Epidermal melanocyte (primary cell): ENCODE measurements at regions not wholly inside any gene's neighbourhood (a gene's known extent, or its start where the extent isn't known, plus 50 kb on each side); places are given as distances from the start of the nearest gene placed in this dataset.

Source experiments
- DNase-seq: peaks from one replicate; pipeline ENCODE4 v3.0.0; 2011; ENCODE audit warnings: low spot score; ENCODE audit not compliant: insufficient read length

GRCh38 chr4:107166873-107167450 is 130.8 kb upstream of the DKK2 start:
- DNase-seq: no peak

DNA sequence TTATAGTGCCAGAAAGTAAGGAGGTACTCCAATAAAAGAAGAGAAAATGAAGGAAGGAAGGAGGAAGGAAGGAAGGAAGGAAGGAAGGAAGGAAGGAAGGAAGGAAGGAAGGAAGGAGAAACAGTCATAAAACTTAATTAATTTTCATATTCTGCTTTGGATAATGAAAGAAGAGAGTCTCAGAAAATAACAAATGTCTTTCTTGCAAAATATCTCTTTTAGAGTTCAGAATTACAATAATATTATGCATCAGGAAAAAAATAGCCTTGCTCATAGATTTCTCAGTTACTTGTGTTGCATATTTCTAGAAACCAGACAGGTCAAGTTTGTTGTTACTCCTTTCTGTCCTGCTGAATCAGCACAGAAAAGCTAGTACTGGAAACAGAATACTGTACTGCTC is 130.1 kb upstream of the DKK2 start:
- no peak for DNase-seq

DNA sequence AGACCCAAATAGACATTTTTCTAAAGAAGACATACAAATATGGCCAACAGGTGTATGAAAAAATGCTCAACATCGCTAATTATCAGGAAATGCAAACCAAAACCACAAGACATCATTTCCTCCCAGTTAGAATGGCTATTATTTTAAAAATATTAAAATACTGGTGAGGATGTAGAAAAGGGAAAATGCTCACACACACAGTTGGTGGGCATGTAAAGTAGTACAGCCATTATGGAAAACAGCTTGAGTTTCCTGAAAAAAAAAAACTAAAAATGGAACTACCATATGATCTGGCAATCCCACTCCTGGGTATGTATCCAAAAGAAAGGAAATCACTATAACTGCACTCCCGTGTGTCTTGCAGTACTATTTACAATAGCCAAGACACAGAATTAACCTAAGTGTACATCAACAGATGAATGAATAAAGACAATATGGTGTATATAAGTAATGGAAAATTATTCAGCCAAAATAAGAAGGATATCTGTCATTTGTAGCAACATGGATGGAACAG is 128.9 kb upstream of the DKK2 start:
- DNase-seq: no peak

DNA sequence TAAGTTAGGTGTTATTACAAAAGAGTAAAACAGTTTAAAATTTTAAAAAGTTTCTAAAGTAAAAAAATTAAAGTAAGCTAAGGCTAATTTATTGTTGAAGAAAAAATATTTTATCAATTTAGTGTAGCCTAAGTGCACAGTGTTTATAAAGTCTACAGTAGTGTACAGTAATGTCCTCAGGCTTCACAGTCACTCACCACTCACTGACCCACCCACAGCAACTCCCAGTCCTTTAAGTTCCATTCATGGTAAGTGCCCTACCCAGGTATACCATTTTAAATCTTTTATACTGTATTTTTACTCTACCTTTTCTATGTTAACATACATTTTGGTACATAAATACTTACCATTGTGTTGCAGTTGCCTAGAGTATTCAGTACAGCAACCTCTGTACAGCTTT is 120.3 kb upstream of the DKK2 start:
- DNase-seq: no peak

GRCh38 chr4:107155366-107155765 is 119.3 kb upstream of the DKK2 start:
- DNase-seq: no peak

- DNase-seq: no peak
These were observed 117.8 kb upstream of the DKK2 start for GRCh38 chr4:107153956-107154355.

DNA sequence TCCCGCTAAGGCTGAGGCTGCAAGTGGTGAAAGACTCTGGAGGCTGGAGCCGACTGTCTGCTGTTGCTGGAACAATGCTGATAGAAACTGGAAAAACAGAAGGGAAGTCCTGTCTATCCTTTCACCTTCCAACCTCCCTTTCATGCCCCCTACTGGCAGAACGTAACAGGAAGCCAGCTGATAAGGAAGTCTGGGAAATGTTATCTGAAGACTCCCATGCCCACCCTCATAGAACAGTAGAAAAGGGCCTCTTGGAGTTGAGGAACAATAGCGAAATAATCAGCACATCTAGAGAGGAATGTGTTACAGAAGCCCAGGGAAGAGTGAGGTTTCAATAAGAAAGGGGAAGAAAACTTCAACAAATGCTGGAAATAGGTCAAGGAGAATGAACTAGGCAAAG is 117.1 kb upstream of the DKK2 start:
- DNase-seq: no peak

DNA sequence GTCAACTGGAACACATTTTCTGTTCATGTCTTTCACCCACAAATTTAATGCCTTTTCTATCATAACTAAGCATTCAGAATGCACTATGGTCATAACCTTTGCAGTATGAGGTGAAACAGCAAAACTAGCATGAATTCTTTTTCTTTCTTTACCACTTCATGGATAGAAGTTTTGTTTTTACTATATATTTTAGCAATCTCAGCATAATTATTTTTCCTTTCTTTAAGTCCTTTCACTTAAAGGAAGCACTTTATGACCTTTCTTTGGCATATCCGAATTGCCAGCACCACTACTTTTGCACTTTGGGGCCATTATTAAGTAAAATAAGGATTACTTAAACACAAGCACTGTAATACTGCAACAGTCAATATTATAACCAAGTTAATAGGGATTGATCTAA is 115.1 kb upstream of the DKK2 start:
- no peak for DNase-seq

DNA sequence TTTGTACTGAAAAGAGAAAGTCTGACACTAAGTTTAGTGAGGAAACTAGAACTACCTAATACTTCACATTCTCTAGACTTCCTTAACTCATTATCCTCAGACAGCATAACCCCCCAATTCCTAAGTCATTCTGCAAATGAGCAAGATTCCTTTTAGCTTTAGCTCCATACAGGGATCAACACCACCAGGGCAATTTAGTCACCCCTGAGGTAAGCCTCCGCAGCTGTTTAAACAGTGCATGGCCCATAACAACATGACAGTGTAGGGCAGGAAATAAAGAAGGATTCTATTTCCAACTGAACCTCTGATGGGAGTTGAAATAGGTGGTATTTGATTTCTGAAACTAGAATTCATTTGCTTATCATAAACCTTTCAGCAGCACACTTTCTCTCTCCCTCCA is 112.8 kb upstream of the DKK2 start:
- DNase-seq: no peak

DNA sequence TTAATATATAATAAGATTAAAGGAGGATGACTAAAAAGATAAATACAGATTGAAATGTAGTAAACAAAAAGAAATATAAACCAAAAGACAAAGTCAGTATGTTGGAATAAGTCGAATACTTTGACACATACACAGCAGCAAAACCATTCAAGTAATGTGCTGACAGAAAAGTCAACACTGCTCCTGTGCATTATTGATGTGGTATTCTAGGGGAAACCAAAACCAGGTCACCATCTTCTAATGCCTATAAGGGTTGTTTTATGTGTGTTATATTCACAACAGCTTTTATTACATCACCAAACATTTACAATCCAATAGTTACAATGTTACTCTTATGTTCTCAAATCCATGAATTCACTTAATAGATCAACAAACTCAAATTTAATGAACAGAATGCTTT is 111.8 kb upstream of the DKK2 start:
- DNase-seq: no peak

DNA sequence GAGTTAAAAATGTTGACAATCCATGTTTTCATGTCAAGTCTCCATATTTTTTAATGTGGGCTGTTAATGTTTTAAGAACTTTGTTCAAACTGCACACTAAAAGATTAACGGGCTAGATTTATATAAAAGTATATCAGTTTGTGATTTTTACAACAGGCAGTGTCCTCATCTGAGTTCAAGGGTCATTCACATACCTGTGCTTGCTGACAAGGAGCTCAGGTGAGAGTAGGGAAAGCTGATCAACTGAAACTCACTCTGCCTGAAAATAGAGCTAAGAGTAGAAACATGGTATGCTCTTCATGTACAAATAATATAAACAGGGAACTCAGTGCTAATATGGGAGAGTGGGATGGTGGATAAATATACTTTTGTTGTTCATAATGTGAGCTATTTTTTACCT is 102.3 kb upstream of the DKK2 start:
- no peak for DNase-seq

GRCh38 chr4:107133965-107134653 is 98.0 kb upstream of the DKK2 start:
- DNase-seq: no peak

DNA sequence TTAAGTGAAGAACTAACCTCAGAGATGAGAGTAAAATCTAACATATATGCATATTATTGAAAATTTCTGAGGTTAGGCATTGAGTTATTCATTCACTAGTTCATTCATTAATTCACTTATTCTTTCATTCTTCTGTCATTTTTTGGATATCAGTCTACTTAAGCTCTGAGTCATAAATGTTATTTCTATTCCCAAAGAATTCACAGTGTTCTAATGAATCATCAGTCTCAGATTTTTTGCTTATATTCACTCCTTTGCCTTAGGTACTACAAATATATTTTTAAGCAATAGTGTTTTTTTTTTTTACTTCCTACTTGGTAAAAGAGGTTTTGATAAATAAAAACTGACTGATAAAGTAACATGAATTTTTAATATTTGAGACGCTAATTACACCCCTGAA is 95.2 kb upstream of the DKK2 start:
- no peak for DNase-seq

- DNase-seq: no peak
These were observed 94.0 kb upstream of the DKK2 start for GRCh38 chr4:107130157-107130556.

GRCh38 chr4:107129611-107130010 is 93.5 kb upstream of the DKK2 start:
- no peak for DNase-seq

DNA sequence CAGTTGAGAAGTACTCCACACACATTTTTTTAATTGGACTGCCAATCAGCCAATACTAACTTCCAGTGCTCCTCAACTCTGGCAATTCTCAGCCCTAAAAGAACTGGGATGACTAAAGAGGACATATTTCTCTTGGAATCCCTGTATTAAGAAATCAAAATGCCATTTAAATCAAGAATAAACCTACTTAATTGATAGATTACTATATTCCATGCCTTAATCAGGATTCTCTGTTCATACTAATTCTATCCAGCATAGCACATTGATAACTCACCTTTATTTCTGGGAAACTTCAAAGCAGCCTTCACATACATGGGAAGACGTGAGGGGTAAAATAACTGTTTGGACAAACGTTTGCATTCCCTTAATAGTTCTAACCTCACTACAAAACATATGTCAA is 93.0 kb upstream of the DKK2 start:
- DNase-seq: no peak

DNA sequence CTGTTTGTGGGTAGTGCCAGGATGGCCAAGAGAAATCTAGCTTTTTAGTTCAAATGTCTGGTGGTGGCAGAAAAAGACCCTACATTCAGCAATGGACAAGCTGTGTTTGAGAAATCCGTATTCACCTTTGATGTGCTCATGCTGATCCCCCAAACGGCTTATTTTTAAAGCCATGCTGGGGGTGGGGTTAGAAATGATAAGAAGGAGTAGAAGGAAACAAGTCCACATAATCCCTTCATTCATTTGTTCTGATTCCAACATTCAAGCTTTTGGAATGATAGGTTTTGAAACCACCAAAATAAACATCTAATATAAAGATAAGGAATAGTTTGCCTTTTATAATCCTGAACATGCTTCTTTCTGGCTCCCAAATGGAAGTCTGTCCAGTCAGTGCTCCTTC is 92.0 kb upstream of the DKK2 start:
- no peak for DNase-seq

DNA sequence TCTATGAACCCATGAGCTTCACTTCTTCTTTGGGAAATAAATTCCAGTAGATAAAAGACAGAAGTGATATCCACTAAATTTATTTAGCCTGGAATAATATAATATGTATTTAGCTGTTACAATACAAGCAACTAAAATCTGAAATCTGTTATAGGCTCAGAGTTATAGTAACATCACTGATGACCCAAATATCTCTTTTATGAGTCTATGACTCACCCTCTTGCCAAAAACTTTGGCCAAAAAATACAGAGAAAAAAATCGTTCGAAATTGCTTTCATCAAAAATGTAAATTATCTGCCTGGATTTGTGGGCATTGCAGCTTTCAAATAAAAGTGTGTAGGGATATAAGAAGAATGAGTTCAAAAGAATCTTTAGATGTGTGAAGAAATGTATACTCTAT is 89.4 kb upstream of the DKK2 start:
- DNase-seq: no peak

DNA sequence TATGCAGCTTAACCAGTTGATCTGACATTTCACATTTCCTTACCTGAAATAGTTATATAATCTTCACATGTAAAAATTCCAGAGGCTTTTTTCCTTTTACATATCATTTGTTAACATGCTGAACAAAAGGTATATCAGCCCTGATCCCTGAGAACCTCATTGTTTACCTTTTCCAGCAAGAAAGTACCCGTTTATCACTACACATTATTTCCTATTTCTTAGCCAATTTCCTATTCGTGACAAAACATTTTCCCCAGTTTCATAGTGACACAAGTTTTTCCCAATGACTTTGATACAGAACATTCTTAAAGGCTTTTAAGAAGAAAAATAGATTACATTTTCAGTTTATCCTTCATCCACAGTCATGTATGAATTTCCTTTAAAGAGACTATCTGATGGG is 86.6 kb upstream of the DKK2 start:
- DNase-seq: no peak

DNA sequence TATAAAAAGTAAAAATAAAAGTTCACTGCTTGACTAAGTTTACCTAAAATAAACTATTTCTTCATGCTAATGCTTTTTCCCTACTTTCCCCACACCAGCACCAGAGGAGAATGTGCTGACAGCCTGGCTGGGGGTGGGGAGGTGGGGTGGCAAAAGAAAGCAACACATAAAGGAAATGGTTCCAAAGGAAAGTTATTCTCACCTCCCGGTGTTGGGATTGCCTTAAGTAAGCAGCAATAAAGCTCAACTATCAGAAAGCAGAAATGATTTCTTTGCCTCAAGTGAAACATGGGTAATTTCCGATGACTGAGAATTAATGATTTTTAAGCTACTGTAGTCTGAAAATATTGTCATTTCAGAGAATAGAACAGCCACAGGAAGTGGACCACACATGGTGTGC is 84.5 kb upstream of the DKK2 start:
- no peak for DNase-seq

- no peak for DNase-seq
These were observed 81.6 kb upstream of the DKK2 start for GRCh38 chr4:107117726-107118125.

DNA sequence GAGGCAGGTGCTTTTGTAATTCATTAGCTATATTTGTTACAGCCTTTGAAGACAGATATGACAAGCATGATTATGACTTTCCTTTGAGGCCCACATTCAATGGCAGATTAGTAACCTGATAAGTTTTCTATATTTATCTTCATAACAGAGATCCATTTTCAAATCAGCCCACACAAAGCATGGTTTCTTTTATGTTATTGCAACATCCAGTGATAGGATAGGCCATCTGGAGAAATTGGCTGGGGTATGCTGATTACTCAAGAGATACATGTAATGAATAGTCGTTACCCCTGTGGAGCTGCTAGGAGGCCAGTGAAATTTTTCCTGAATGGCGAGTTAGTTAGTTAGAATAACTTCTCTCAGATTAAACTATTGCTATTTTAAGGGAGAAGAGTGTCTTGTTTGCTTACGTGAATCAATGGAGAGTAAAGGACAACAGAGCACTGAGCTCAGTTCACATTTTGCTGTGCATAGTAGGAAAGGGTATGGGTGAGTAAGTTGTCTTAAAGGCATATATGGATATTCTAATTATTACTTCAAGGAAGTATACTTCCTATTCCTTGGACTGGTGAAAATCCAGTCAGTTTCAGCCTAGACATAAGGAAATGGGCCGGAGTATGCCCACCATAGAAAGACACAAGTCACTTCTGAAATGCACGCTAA is 79.2 kb upstream of the DKK2 start:
- DNase-seq: no peak

DNA sequence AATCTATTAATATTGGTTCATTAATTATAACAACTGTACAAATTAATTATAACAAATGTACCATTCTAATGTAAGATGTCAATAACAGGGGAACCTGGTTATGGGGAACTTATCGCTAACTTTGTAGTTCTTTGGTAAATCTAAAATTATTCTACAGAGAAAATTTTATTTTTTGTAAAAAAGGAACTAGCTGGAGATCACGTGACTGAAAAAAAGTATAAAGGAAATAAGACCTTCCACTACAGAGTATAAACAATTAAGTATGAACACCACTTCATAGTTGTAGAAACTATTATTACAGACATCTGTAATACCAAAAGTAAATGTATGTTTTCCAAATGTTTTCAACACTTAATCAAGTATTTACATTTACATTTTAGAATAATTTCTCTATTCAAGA is 77.9 kb upstream of the DKK2 start:
- no peak for DNase-seq
